ENCODE measurements at regions not wholly inside any gene's neighbourhood (a gene's known extent, or its start where the extent isn't known, plus 50 kb on each side); places are given as distances from the start of the nearest gene placed in this dataset.

DNA sequence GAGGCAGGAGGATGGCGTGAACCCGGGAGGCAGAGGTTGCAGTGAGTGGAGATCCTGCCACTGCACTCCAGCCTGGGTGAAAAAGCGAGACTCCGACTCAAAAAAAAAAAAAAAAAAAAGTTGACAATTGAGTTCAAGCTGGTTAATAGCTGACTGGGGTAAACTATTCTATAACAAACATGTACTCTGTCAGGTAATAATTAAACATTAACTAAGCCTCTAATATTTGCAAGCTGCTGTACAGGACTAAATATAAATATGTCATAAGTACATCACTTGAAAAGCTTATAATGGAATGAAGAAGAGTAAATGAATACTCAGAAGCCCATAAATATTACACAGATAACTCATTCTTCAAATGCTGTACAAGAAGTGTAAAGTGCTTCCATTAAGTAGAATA is 190.4 kb upstream of the CRIM1 start:
- TF ChIP-seq EGR1 (IDR thresholded peaks at IDR 0.05; ENCODE audit: low read depth in 2 of 2), result no peak
- no peak for TF ChIP-seq JUND (IDR thresholded peaks at IDR 0.05)
- TF ChIP-seq, protein P1, sequence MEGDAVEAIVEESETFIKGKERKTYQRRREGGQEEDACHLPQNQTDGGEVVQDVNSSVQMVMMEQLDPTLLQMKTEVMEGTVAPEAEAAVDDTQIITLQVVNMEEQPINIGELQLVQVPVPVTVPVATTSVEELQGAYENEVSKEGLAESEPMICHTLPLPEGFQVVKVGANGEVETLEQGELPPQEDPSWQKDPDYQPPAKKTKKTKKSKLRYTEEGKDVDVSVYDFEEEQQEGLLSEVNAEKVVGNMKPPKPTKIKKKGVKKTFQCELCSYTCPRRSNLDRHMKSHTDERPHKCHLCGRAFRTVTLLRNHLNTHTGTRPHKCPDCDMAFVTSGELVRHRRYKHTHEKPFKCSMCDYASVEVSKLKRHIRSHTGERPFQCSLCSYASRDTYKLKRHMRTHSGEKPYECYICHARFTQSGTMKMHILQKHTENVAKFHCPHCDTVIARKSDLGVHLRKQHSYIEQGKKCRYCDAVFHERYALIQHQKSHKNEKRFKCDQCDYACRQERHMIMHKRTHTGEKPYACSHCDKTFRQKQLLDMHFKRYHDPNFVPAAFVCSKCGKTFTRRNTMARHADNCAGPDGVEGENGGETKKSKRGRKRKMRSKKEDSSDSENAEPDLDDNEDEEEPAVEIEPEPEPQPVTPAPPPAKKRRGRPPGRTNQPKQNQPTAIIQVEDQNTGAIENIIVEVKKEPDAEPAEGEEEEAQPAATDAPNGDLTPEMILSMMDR (IDR thresholded peaks at IDR 0.05; ENCODE audit: low read depth, low read length, missing input control), result no peak
- TF ChIP-seq TAF1 (conservative IDR thresholded peaks at IDR 0.05), result no peak
- TF ChIP-seq, protein P2, sequence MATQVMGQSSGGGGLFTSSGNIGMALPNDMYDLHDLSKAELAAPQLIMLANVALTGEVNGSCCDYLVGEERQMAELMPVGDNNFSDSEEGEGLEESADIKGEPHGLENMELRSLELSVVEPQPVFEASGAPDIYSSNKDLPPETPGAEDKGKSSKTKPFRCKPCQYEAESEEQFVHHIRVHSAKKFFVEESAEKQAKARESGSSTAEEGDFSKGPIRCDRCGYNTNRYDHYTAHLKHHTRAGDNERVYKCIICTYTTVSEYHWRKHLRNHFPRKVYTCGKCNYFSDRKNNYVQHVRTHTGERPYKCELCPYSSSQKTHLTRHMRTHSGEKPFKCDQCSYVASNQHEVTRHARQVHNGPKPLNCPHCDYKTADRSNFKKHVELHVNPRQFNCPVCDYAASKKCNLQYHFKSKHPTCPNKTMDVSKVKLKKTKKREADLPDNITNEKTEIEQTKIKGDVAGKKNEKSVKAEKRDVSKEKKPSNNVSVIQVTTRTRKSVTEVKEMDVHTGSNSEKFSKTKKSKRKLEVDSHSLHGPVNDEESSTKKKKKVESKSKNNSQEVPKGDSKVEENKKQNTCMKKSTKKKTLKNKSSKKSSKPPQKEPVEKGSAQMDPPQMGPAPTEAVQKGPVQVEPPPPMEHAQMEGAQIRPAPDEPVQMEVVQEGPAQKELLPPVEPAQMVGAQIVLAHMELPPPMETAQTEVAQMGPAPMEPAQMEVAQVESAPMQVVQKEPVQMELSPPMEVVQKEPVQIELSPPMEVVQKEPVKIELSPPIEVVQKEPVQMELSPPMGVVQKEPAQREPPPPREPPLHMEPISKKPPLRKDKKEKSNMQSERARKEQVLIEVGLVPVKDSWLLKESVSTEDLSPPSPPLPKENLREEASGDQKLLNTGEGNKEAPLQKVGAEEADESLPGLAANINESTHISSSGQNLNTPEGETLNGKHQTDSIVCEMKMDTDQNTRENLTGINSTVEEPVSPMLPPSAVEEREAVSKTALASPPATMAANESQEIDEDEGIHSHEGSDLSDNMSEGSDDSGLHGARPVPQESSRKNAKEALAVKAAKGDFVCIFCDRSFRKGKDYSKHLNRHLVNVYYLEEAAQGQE (IDR thresholded peaks at IDR 0.05), result no peak
- TF ChIP-seq SP1 (IDR thresholded peaks at IDR 0.05), result no peak
- TF ChIP-seq, protein P3, sequence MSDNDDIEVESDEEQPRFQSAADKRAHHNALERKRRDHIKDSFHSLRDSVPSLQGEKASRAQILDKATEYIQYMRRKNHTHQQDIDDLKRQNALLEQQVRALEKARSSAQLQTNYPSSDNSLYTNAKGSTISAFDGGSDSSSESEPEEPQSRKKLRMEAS (IDR thresholded peaks at IDR 0.05), result no peak
- no peak for TF ChIP-seq HNF4A (conservative IDR thresholded peaks at IDR 0.05)
- no peak for TF ChIP-seq YY1 (IDR thresholded peaks at IDR 0.05)
- no peak for TF ChIP-seq FOXA1 (IDR thresholded peaks at IDR 0.05)
- no peak for TF ChIP-seq FOXA2 (IDR thresholded peaks at IDR 0.05)
- TF ChIP-seq RAD21 (IDR thresholded peaks at IDR 0.05), result no peak
- TF ChIP-seq GABPA (IDR thresholded peaks at IDR 0.05 in 1 of 2, conservative IDR thresholded peaks at IDR 0.05 in 1 of 2), result no peak
- TF ChIP-seq, protein P4, sequence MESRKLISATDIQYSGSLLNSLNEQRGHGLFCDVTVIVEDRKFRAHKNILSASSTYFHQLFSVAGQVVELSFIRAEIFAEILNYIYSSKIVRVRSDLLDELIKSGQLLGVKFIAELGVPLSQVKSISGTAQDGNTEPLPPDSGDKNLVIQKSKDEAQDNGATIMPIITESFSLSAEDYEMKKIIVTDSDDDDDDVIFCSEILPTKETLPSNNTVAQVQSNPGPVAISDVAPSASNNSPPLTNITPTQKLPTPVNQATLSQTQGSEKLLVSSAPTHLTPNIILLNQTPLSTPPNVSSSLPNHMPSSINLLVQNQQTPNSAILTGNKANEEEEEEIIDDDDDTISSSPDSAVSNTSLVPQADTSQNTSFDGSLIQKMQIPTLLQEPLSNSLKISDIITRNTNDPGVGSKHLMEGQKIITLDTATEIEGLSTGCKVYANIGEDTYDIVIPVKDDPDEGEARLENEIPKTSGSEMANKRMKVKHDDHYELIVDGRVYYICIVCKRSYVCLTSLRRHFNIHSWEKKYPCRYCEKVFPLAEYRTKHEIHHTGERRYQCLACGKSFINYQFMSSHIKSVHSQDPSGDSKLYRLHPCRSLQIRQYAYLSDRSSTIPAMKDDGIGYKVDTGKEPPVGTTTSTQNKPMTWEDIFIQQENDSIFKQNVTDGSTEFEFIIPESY (IDR thresholded peaks at IDR 0.05), result no peak
